B cell (primary cell): ENCODE measurements at regions not wholly inside any gene's neighbourhood (a gene's known extent, or its start where the extent isn't known, plus 50 kb on each side); places are given as distances from the start of the nearest gene placed in this dataset.

Experiments used
- ATAC-seq: fragments of 200-7000 bp; cut with Tn5 transposase; one replicate; pipeline ENCODE4 v1.10.0; 2021; ENCODE audit warnings: low read depth, mild to moderate bottlenecking, moderate number of reproducible peaks, moderate library complexity
- CTCF ChIA-PET: fragments of 350-600 bp; sonication (Branson Sonifier 250); formaldehyde crosslinking; loops from one replicate; lab custom pipeline; 2021; ENCODE audit warnings: antibody characterized with exemption, inconsistent platforms; lab: Charles Lee
- POLR2A ChIA-PET: fragments of 350-600 bp; sonication (Branson Sonifier 250); formaldehyde crosslinking; loops from one replicate; lab custom pipeline; 2021; ENCODE audit warnings: antibody characterized with exemption; lab: Charles Lee
- DNase-seq: peaks from one replicate; pipeline ENCODE4 v3.0.0; 2013
- H2AFZ ChIP-seq: 2 replicates; pipeline ENCODE4 v1.6.1; 2012; ENCODE audit warnings: mild to moderate bottlenecking, low read depth, low read length; ENCODE audit not compliant: insufficient read depth, poor library complexity, severe bottlenecking
- H3K27ac ChIP-seq, 2 donors: 1 replicate in 1 of 2; 2 replicates in 1 of 2; pipeline ENCODE4 v1.5.1; 2012 to 2013; ENCODE audit warnings: low read length in 2 of 2, mild to moderate bottlenecking in 2 of 2, moderate library complexity in 1 of 2
- H3K27me3 ChIP-seq, 4 experiments: fragments of 200-600 bp in 1 of 4; sonication (generic) in 1 of 4; replicated peaks in 1 of 4; 1 replicate in 2 of 4; 2 replicates in 2 of 4; pipeline versions ENCODE4 v1.6.1 to v1.7.0; 2013 to 2016; ENCODE audit warnings: low read length in 3 of 4, mild to moderate bottlenecking in 2 of 4, mixed read lengths in 1 of 4, moderate library complexity in 1 of 4; ENCODE audit not compliant: insufficient read depth in 4 of 4, control insufficient read depth in 3 of 4; ENCODE audit errors: control extremely low read depth in 1 of 4
- H3K36me3 ChIP-seq, 2 experiments: replicated peaks in 1 of 2; 1 replicate in 1 of 2; 2 replicates in 1 of 2; pipeline versions ENCODE4 v1.6.1 to v1.7.1; 2013; ENCODE audit warnings: low read length in 1 of 2; ENCODE audit not compliant: insufficient read depth in 2 of 2, control insufficient read depth in 1 of 2; ENCODE audit errors: control extremely low read depth in 1 of 2, extremely low read depth in 1 of 2
- H3K4me1 ChIP-seq, 2 donors: fragments of 200-600 bp in 1 of 2; sonication (generic) in 1 of 2; 1 replicate in 1 of 2; 2 replicates in 1 of 2; pipeline versions ENCODE4 v1.5.1 to v1.6.1; 2013 to 2017; ENCODE audit warnings: low read length in 2 of 2; ENCODE audit not compliant: control insufficient read depth in 2 of 2, insufficient read depth in 2 of 2
- H3K4me2 ChIP-seq: replicated peaks from 2 replicates; pipeline ENCODE3; 2012; ENCODE audit warnings: mild to moderate bottlenecking, low read depth, low read length; ENCODE audit not compliant: poor library complexity, severe bottlenecking
- H3K4me3 ChIP-seq, 5 experiments: fragments of 200-600 bp in 1 of 5; sonication (generic) in 1 of 5; 1 replicate in 3 of 5; 2 replicates in 2 of 5; pipeline versions ENCODE4 v1.5.1 to v1.7.0; 2011 to 2016; ENCODE audit warnings: low read length in 4 of 5, mild to moderate bottlenecking in 4 of 5, low read depth in 2 of 5, control low read depth in 1 of 5, moderate library complexity in 1 of 5; ENCODE audit not compliant: insufficient read depth in 1 of 5; ENCODE audit errors: control extremely low read depth in 1 of 5, extremely low read depth in 1 of 5
- H3K79me2 ChIP-seq: fragments of 200-600 bp; sonication (generic); one replicate; pipeline ENCODE4 v1.6.0; 2016; ENCODE audit warnings: low read length; ENCODE audit not compliant: control insufficient read depth, insufficient read depth
- H3K9ac ChIP-seq: fragments of 200-600 bp; sonication (generic); 2 replicates; pipeline ENCODE4 v1.6.1; 2017; ENCODE audit warnings: mild to moderate bottlenecking, low read length, moderate library complexity
- H3K9me3 ChIP-seq, 3 donors: one replicate each; pipeline versions ENCODE4 v1.6.1 to v1.7.1; 2013; ENCODE audit warnings: low read length in 2 of 3; ENCODE audit not compliant: control insufficient read depth in 2 of 3, insufficient read depth in 1 of 3; ENCODE audit errors: control extremely low read depth in 1 of 3
- H4K20me1 ChIP-seq: 2 replicates; pipeline ENCODE4 v1.6.0; 2012; ENCODE audit warnings: mild to moderate bottlenecking, low read length; ENCODE audit not compliant: insufficient read depth, control insufficient read depth, poor library complexity, severe bottlenecking
- H3K27ac Mint-ChIP-seq: one replicate; pipeline ENCODE4 v1.8.0; 2021; ENCODE audit warnings: mixed read lengths
- H3K27me3 Mint-ChIP-seq: one replicate; pipeline ENCODE4 v1.8.0; 2021; ENCODE audit warnings: mixed read lengths
- H3K4me1 Mint-ChIP-seq: one replicate; pipeline ENCODE4 v1.8.0; 2021; ENCODE audit warnings: mixed read lengths
- H3K4me3 Mint-ChIP-seq: one replicate; pipeline ENCODE4 v1.8.0; 2021; ENCODE audit warnings: mixed read lengths
- H3K9me3 Mint-ChIP-seq: one replicate; pipeline ENCODE4 v1.8.0; 2022; ENCODE audit warnings: mixed read lengths; ENCODE audit not compliant: insufficient read depth
- CTCF ChIP-seq: fragments of 200-600 bp; IDR thresholded peaks from one replicate; pipeline ENCODE4 v1.8.0; 2022; ENCODE audit warnings: antibody characterized with exemption, mild to moderate bottlenecking
- EZH2 ChIP-seq: IDR thresholded peaks from 2 replicates; pipeline ENCODE4 v1.6.1; 2012; ENCODE audit warnings: borderline replicate concordance, low read depth, mild to moderate bottlenecking, moderate library complexity, low read length; ENCODE audit not compliant: insufficient read depth, poor library complexity, severe bottlenecking
- WGBS: methylation state at CpG from one replicate; pipeline ENCODE4 v1.1.5; 2013; ENCODE audit warnings: missing lambda C conversion rate; ENCODE audit not compliant: insufficient coverage; 5-methylcytosine and 5-hydroxymethylcytosine counted together
- intact Hi-C: fragments of 100-400 bp; cut with micrococcal nuclease; formaldehyde crosslinking; loops from one replicate; pipeline ENCODE4 v1.10.0; 2022

- no peaks in the 10 kb centered on the region for H4K20me1 ChIP-seq
- no peaks in the 10 kb centered on the region for H3K4me1 ChIP-seq
- Mint-ChIP-seq H3K9me3 (no peaks in the 10 kb centered on the region), H3K27me3 (peaks cover 12% of the 10 kb centered on the region), H3K4me1 (no peaks in the 10 kb centered on the region), H3K4me3 (no peak overlapping the region), H3K27ac (no peak overlapping the region)
- H3K36me3 ChIP-seq, result no peaks in the 10 kb centered on the region
- DNase-seq (no peak), ATAC-seq (no peak)
- H3K4me3 ChIP-seq, result no peak overlapping the region
- no peak overlapping the region for H3K4me2 ChIP-seq
- H3K27ac ChIP-seq, result no peak overlapping the region
- no peaks in the 10 kb centered on the region for H3K9me3 ChIP-seq
- WGBS, result no CpG with 5 or more reads among the region's 4 CpGs
- intact Hi-C loops, result no loop called here
- H3K9ac ChIP-seq, result no peak overlapping the region
- H2AFZ ChIP-seq, result no peak overlapping the region
- no peaks in the 10 kb centered on the region for H3K79me2 ChIP-seq
- no peaks in the 10 kb centered on the region for H3K27me3 ChIP-seq
- TF ChIP-seq CTCF (no peak), EZH2 (no peak)
- POLR2A ChIA-PET, result no interaction called here
- CTCF ChIA-PET, result interaction anchor here (1.1 kb wide), 1 partner anchor 12 kb away, joined by 3 read pairs; no protein-coding TSS in a partner anchor
Observed at GRCh38 chrX:130987241-130987640, 70.9 kb upstream of the ARHGAP36 start.

DNA sequence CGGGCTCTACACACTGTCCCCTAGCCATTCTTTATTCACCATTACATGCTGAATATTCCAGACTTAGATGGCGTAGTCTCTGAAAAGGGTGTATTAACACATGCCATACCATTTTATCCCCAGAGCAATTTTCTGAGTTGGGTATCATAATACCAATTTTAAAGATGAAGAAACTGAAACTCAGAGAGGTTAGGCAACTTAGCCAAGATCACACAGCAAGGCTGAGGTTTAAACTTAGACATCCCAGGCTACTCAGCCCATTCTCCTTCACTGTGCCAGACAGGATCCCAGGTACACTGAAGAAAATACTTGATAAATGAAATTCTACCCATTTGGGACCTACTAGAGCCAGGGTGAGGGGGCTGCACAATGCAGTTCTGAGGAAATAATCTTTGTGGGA is 67.4 kb upstream of the ARHGAP36 start:
- CTCF ChIA-PET, result no interaction called here
- POLR2A ChIA-PET, result no interaction called here
- H3K4me1 Mint-ChIP-seq, result no peaks in the 10 kb centered on the region
- Histone ChIP-seq H3K9ac (no peak overlapping the region), H3K36me3 (no peaks in the 10 kb centered on the region), H2AFZ (no peak overlapping the region), H3K4me3 (no peak overlapping the region), H3K79me2 (no peaks in the 10 kb centered on the region), H3K4me2 (no peak overlapping the region), H4K20me1 (no peaks in the 10 kb centered on the region), H3K9me3 (no peaks in the 10 kb centered on the region), H3K4me1 (no peaks in the 10 kb centered on the region), H3K27ac (no peak overlapping the region), H3K27me3 (no peaks in the 10 kb centered on the region)
- H3K9me3 Mint-ChIP-seq, result no peaks in the 10 kb centered on the region
- peaks cover 15% of the 10 kb centered on the region for H3K27me3 Mint-ChIP-seq
- ATAC-seq, result no peak
- no CpG with 5 or more reads among the region's 2 CpGs for whole genome bisulfite sequencing
- no peak overlapping the region for H3K4me3 Mint-ChIP-seq
- H3K27ac Mint-ChIP-seq, result no peak overlapping the region
- TF ChIP-seq CTCF (no peak), EZH2 (no peak)
- DNase-seq, result no peak
- intact Hi-C loops, result no loop called here
